ENCODE measurements at regions not wholly inside any gene's neighbourhood (a gene's known extent, or its start where the extent isn't known, plus 50 kb on each side); places are given as distances from the start of the nearest gene placed in this dataset.

DNA sequence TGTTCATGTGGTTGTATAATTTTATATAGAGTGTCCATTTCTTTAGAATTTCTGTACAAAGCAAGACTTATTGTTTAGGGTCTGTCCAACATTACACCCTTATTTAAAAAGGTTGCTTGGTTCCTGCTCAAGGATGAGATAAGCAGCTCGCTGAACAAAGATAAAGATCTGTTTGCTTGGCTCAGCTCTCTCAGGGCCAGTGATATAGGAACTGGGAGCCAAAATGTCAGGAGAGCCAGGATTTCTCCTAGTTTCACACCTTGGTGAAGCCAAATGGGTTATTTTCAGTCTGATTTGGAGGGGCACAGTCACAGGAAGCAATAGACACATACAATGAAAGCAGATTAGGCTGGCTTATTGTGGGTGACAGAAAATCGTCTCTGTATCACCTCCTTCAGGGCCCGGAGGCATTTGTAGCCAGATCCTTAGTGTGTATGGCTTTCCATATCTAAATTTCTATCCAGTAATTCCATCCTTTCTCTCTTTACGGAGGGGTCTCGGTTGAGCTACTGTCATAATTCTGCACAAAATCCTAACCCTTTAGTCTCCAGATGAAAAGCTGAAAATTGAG, 396.4 kb downstream of the TMEM232 start:
- H3K27me3 ChIP-seq (ENCODE audit: control insufficient read depth in 2 of 2, insufficient read depth in 2 of 2, low read length in 2 of 2), result no peaks in the 10 kb centered on the region
- intact Hi-C loops (cut with micrococcal nuclease) (no loop called here), dilution Hi-C loops (cut with MboI; ENCODE audit: extremely low pct_ligation_motif_present, low sequenced_read_pairs) (no loop called here)
- H3K4me3 ChIP-seq (replicated peaks in 1 of 3; ENCODE audit: insufficient read depth in 1 of 3, low read depth in 1 of 3, low read length in 3 of 3), result no peak overlapping the region
- no peak overlapping the region for H3K27ac ChIP-seq (ENCODE audit: insufficient read depth, low read depth, low read length)
- H3K9me3 ChIP-seq (replicated peaks; ENCODE audit: control insufficient read depth, insufficient read depth, low read length), result no peaks in the 10 kb centered on the region
- no peak for FAIRE-seq
- no peaks in the 10 kb centered on the region for H3K4me1 ChIP-seq (ENCODE audit: control insufficient read depth, extremely low read depth, insufficient read depth, low read length)
- no TSS peak for BruUV-seq (replicated peaks)
- no peaks in the 10 kb centered on the region for H3K79me2 ChIP-seq (ENCODE audit: control insufficient read depth, insufficient read depth, low read length)
- no peak overlapping the region for H2AFZ ChIP-seq (ENCODE audit: low read depth, low read length)
- no peak for DNase-seq (ENCODE audit: low read depth, low spot score)
- no peaks in the 10 kb centered on the region for H4K20me1 ChIP-seq (replicated peaks; ENCODE audit: control insufficient read depth, extremely low read depth, insufficient read depth, low read length)
- no peaks in the 10 kb centered on the region for H3K9me1 ChIP-seq (replicated peaks; ENCODE audit: control insufficient read depth, extremely low read depth, insufficient read depth, low read length)
- TF ChIP-seq, protein P1, sequence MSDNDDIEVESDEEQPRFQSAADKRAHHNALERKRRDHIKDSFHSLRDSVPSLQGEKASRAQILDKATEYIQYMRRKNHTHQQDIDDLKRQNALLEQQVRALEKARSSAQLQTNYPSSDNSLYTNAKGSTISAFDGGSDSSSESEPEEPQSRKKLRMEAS (IDR thresholded peaks at IDR 0.05; ENCODE audit: insufficient read depth, insufficient read length), result no peak
- TF ChIP-seq FOS (IDR thresholded peaks at IDR 0.05; ENCODE audit: borderline replicate concordance, insufficient read depth, low read length), result no peak
- no peak for TF ChIP-seq CTCF (IDR thresholded peaks at IDR 0.05; ENCODE audit: extremely low read depth in 1 of 2, insufficient read depth in 1 of 2, low read depth in 1 of 2, low read length in 2 of 2)
- TF ChIP-seq MYC (IDR thresholded peaks at IDR 0.05; ENCODE audit: low read depth, low read length), result no peak
- no peak for TF ChIP-seq POLR2A (IDR thresholded peaks at IDR 0.05; ENCODE audit: low read depth, low read length)
- TF ChIP-seq GATA2 (IDR thresholded peaks at IDR 0.05; ENCODE audit: insufficient read depth, insufficient read length, low read depth, low read length), result no peak
- TF ChIP-seq POLR2AphosphoS5 (IDR thresholded peaks at IDR 0.05; ENCODE audit: insufficient read depth, low read depth, low read length), result no peak
- no peak for TF ChIP-seq EZH2 (IDR thresholded peaks at IDR 0.05; ENCODE audit: borderline replicate concordance, low read depth, low read length, severe bottlenecking)
- TF ChIP-seq JUN (IDR thresholded peaks at IDR 0.05; ENCODE audit: borderline replicate concordance, insufficient read depth, insufficient read length, low read depth), result no peak
- CTCF ChIA-PET, result no interaction called here
- POLR2A ChIA-PET, result no interaction called here
- no peaks in the 10 kb centered on the region for H3K36me3 ChIP-seq (ENCODE audit: control insufficient read depth in 2 of 2, extremely low read depth in 1 of 2, insufficient read depth in 2 of 2, low read length in 2 of 2)
- H3K9ac ChIP-seq (replicated peaks; ENCODE audit: extremely low read depth, insufficient read depth, low read length), result no peak overlapping the region
- no peak overlapping the region for H3K4me2 ChIP-seq (ENCODE audit: insufficient read depth, low read length)

All from endothelial cell of umbilical vein (primary cell).